AG10803 (cell line): ENCODE measurements at regions not wholly inside any gene's neighbourhood (a gene's known extent, or its start where the extent isn't known, plus 50 kb on each side); places are given as distances from the start of the nearest gene placed in this dataset.
A peak's percentile ranks its signal among the peaks of the same experiment; 100 is the strongest.

Source experiments
- DNase-seq: peaks from one replicate; pipeline ENCODE4 v3.0.0; 2010; ENCODE audit warnings: low read depth
- H3K4me3 ChIP-seq: 2 replicates; pipeline ENCODE4 v1.5.1; 2011; ENCODE audit warnings: mild to moderate bottlenecking, low read length, control low read depth
- CTCF ChIP-seq: conservative IDR thresholded peaks from 2 replicates; pipeline ENCODE4 v1.5.1; 2011; ENCODE audit warnings: mild to moderate bottlenecking, low read length, control low read depth, inconsistent platforms

GRCh38 chr5:77843570-77844372 lies 67.6 kb upstream of the TBCA start:
- peak overlapping the region; percentile 55 for H3K4me3 ChIP-seq
- no peak for TF ChIP-seq CTCF
- no peak for DNase-seq

- no peak overlapping the region for H3K4me3 ChIP-seq
- no peak for DNase-seq
- TF ChIP-seq CTCF: no peak
These were observed 66.1 kb upstream of the TBCA start for GRCh38 chr5:77842243-77842642.

- DNase-seq: no peak
- no peak for TF ChIP-seq CTCF
- H3K4me3 ChIP-seq: no peak overlapping the region
These were observed 65.5 kb upstream of the TBCA start for GRCh38 chr5:77841616-77842015.

GRCh38 chr5:77840930-77841329 lies 64.8 kb upstream of the TBCA start:
- no peak overlapping the region for H3K4me3 ChIP-seq
- no peak for TF ChIP-seq CTCF
- DNase-seq: no peak

GRCh38 chr5:77839691-77840090 lies 63.6 kb upstream of the TBCA start:
- TF ChIP-seq CTCF: no peak
- no peak for DNase-seq
- no peak overlapping the region for H3K4me3 ChIP-seq

GRCh38 chr5:77832938-77833337 lies 56.8 kb upstream of the TBCA start:
- no peak for TF ChIP-seq CTCF
- DNase-seq: no peak
- H3K4me3 ChIP-seq: no peak overlapping the region

- H3K4me3 ChIP-seq: no peak overlapping the region
- no peak for TF ChIP-seq CTCF
- DNase-seq: no peak
These were observed 56.1 kb upstream of the TBCA start for GRCh38 chr5:77832166-77832770.
